GOT3 (cell line): ENCODE measurements at regions not wholly inside any gene's neighbourhood (a gene's known extent, or its start where the extent isn't known, plus 50 kb on each side); places are given as distances from the start of the nearest gene placed in this dataset.
"Not testable (repeated sequence)": the region's sequence is repeated elsewhere in the genome, so short reads cannot be mapped to it uniquely, and the experiment has no call there.

Source experiments
- DNase-seq: peaks from one replicate; lab custom pipeline; 2025; ENCODE audit warnings: mixed read lengths; lab: John Stamatoyannopoulos, UW

DNA sequence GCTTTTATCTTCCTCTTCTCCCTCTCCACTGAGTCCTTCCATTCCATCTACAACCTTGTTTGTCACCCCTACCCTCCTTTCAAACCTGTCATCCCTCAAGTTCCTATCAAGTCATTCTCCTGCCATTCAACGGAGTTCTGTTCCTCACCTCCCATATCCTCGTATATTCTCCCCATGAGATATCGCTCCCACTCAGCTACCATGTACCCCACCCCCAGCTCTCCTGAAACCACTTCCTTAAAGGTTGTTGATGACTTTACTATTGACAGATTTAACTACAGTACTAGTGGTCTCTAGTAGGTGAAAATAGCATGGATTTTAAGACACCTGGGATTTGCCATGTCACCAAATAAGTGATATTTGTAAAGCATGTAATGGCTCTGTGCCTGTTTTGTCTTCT is 107.4 kb upstream of the BARHL2 start:
- no peak for DNase-seq

DNA sequence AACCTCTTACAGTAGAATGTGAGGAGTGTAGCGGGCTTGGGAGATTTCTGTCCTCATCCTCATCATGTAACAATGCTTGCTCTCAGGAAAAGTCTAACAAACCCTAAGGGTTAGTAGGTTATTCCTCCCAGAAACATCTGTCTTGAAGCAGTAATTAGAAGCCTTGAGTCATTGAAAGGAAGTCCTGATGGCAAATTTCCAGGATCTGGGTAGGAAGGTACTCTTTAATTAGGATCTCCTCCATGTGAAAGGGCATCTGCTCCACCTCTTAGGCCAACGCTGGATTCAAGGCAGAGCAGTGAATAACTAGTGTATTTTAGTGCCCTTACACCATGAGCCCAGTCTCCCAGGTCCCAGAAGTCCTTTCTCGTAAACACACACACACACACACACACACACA is 106.6 kb upstream of the BARHL2 start:
- DNase-seq = no peak

- no peak for DNase-seq
Observed at GRCh38 chr1:90821788-90822359, 104.8 kb upstream of the BARHL2 start.

DNA sequence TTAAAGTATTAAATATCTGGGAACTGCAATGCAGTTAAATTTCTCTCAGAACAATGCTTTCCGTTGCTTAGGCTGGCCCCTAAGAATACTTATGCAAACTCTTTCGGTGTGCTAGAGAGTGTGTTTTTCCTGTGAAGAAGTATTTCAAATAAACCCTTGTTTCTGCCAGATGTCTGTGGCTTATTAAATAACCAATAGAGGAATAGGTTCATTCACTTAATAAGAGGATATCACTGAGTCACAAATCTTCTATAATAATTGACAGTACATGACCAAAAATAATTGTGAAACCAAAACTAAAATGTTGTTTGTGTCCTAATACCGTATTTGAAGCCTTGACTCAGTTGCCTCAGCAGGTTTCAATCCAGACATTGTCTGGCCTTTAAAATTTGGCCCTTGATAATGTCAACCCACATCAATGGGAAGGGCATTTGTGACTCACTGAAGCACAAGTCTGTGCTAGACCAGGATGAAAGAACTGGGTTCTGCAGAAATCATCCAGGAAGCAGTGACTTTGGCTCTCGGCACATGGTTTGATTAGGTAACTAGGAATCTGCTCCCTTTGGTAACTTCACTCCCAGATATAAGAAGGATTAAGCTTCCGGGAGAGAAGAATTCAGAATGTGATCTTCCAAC is 104.2 kb upstream of the BARHL2 start:
- DNase-seq = no peak

DNA sequence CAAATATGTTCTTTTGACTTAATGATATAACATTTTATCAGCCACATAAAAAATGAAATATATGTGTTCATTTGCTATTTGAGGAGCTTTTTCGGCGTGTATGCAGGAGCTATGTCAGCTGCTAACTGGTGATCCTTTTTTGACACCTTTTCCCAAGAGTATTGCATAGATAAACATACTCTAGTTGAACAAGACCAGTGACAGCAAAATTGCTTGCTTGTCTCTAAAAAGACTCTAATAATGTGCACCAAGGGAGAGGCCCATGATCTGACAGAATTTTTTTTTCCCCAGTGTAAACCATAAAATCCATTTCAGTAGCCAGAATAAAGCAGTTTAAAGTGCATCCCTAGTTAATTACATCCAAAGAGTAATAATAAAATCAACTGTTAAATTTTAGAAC is 103.6 kb upstream of the BARHL2 start:
- no peak for DNase-seq

GRCh38 chr1:90817399-90817798 is 100.3 kb upstream of the BARHL2 start:
- no peak for DNase-seq

DNA sequence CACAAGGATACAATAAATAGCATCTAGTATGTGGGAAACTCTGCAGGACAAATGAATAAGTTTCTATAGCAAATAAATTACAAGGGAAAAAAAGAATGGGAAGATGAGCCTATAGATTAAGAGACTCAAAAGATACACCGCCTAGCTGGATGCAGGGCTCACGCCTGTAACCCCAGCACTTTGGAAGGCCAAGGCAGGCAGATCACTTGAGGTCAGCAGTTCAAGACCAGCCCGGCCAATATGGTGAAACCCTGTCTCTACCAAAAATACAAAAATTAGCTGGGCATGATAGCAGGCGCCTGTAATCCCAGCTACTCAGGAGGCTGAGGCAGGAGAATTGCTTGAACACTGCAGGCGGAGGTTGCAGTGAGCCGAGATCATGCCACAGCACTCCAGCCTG is 95.1 kb upstream of the BARHL2 start:
- DNase-seq = not testable (repeated sequence)

GRCh38 chr1:90811444-90811950 is 94.4 kb upstream of the BARHL2 start:
- not testable (repeated sequence) for DNase-seq

- DNase-seq = no peak
Observed at GRCh38 chr1:90810681-90811080, 93.6 kb upstream of the BARHL2 start.

DNA sequence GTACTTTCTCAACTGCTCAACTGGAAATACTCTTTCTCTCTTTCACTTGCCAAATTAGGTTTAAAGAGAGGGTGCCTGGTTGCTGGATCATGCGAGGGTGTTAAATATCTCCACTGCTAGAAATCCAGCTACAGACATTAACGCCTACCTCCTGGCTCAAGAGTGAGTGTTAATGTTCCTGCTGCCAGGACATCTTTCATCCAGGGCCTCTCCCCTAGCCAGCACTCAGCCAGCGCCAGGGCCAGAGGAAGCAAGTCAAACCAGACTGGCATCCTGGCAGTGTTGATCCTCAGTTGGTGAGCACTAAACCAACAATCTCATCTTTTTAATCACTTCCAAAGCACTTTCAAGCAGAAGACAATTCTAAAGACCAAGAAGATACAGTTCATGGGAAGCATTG is 92.9 kb upstream of the BARHL2 start:
- no peak for DNase-seq

DNA sequence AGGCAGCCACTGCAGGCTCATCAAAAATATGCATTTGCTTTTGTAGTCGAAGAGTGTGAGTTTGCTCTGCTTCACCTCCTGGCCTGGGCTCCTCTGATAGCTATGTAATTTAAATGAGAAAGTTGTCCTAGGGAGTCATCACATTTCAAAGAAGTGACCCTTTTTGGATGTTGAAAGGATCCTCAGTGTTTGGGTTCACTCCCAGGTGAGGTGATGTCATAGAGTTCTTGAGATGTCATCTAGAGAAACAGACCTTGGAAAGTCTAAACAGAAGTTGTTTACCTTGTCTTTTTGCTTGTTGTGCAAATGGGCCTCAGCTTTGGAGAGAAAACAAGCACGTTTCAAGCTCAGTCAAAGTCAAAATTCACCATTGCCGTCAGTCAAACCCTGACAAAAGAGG is 92.0 kb upstream of the BARHL2 start:
- DNase-seq = no peak

DNA sequence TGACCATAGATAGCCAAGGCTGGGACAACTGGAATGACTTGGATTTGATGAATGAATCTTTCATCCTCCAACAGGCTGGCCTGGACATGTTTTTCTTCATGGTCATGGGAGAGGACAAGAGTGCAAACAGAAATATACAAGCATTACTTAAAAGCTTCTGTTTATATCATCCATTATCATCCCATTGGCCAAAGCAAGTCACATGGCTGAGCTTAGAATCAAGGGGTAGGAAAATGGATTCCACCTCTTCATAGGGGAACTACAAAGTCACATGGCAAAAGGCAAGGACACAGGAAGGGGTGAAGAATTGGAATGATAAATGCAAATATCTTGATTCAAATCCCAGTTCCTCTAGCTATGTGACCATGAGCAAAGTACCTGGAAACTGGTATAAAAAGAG is 90.2 kb upstream of the BARHL2 start:
- DNase-seq = no peak

DNA sequence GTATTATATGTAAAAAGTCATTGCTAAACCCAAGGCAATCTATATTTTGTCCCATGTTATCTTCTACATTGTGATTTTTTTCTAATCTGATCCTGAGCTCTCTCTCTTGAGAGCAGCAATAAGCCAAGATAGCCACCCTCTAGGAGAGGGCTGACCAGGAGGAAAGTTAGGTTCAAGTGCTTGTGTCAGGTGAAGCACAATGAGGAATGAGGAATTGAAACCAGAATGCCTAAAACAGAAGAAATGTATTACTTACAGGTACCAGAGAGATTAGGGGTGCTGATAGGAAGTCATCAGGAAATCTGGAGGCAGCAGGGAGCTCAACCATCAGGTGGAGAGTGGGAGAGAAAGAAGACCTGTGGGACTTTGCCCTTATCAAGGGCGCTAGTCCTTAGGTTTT is 85.5 kb upstream of the BARHL2 start:
- DNase-seq = no peak

GRCh38 chr1:90800012-90800717 is 83.1 kb upstream of the BARHL2 start:
- DNase-seq = no peak

- DNase-seq = no peak
Observed at GRCh38 chr1:90799326-90799725, 82.2 kb upstream of the BARHL2 start.

DNA sequence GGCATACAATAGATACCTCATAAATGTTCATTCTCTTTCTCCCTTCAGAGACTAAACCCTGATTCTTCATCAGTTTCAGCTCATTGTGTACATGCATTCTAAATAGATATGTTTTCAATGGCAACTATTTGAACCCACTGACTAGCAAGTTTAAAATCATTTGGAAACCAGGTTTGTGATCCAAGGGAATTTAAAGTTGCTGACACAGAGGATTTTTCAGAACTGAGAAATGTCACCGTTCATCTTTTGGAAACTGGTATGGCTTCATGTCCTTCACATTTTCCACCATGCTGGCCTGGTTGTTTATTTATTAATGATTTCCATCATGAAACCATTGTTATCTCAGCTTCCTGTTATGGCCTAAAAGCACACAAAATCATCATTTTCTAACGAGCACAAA is 81.8 kb upstream of the BARHL2 start:
- DNase-seq = no peak

DNA sequence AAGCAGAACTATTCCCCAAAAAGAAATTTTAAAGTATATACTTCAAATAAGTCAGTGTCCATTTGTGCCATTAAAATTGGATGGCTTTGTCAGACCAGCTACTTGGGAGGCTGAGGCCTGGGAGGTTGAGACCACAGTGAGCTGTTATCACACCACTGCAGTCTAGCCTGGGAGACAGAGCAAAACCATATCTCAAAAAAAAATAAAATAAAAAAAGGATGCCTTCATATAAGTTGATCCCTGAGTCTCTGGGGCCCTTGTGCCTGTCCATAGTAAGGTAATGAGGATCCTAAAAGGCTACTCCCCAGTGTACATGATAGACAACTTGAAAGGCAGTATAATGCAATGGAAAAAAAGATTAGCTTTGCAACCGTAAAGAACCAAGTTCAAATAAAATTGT is 81.2 kb upstream of the BARHL2 start:
- no peak for DNase-seq

DNA sequence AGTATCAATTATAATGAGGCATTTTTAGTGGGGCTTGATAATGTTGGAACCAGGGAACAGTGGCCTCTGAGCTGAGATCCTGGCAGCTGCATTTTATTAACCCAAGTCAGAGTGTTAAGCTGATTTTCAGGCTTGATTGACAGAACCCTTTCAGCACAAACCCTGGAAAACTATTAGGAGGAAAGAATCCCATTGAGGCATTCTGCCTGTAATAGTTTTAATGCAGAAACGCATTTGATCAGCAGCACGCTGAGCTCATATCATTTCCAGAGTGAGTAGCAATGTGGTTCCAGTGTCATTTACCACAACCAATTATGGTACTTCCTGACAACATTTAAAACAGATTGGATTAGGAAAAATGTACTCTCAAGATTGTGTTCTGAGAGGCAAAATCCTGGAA is 78.3 kb upstream of the BARHL2 start:
- DNase-seq = no peak

GRCh38 chr1:90786709-90787108 is 69.6 kb upstream of the BARHL2 start:
- no peak for DNase-seq

- no peak for DNase-seq
Observed at GRCh38 chr1:90784186-90784847, 67.2 kb upstream of the BARHL2 start.

- no peak for DNase-seq
Observed at GRCh38 chr1:90783181-90783580, 66.1 kb upstream of the BARHL2 start.

GRCh38 chr1:90782046-90782445 is 64.9 kb upstream of the BARHL2 start:
- no peak for DNase-seq

DNA sequence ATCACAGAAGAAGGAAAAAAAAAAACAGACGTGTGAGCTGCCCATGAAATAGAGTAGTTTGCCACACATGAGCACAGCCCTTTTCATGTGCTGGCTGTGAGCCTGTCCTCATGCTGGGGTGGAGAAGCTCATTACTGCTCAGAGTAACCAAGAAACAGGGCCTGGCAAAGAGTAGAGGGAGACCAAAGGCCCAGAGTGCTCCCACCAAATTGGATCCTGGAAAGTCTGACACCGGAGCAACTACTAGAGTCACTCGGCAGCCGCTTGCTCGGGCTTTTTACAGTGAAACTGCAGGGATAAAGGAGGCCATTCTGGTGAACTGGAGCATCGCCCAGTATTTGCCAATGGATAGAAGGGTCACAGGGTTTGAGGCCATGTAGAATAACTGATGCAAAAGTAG is 64.4 kb upstream of the BARHL2 start:
- no peak for DNase-seq
